IMR-90 (cell line): ENCODE measurements at regions not wholly inside any gene's neighbourhood (a gene's known extent, or its start where the extent isn't known, plus 50 kb on each side); places are given as distances from the start of the nearest gene placed in this dataset.

ENCODE experiments used
- ATAC-seq: fragments of 200-7000 bp; cut with Tn5 transposase; 2 replicates; pipeline ENCODE4 v1.9.1; 2020; ENCODE audit warnings: low read depth, mild to moderate bottlenecking, moderate library complexity
- BruUV-seq: library from RNA; stranded (reverse); fragments of 400-500 nt; replicated peaks from 2 replicates; lab custom pipeline; 2021; lab: Mats Ljungman, UMichigan
- CTCF ChIA-PET: fragments of 300-600 bp; formaldehyde crosslinking; extraction: SDS; loops from one replicate; lab custom pipeline; 2021; ENCODE audit warnings: antibody characterized with exemption; lab: Yijun Ruan, JAX
- POLR2A ChIA-PET: fragments of 300-600 bp; sonication (Branson Sonifier 250); formaldehyde crosslinking; loops from one replicate; lab custom pipeline; 2022; ENCODE audit warnings: antibody characterized with exemption; ENCODE audit not compliant: unreplicated experiment; lab: Charles Lee
- DNase-seq: peaks from one replicate; pipeline ENCODE4 v3.0.0; 2013
- H2AFZ ChIP-seq: replicated peaks from 2 replicates; pipeline ENCODE3; 2013; ENCODE audit warnings: low read length, mild to moderate bottlenecking; ENCODE audit not compliant: poor library complexity
- H2AK5ac ChIP-seq: 2 replicates; pipeline ENCODE4 v1.6.1; 2013; ENCODE audit warnings: low read depth, low read length, inconsistent platforms
- H2AK9ac ChIP-seq: replicated peaks from 2 replicates; pipeline ENCODE3; 2013; ENCODE audit warnings: mild to moderate bottlenecking, low read depth, low read length, moderate library complexity; ENCODE audit not compliant: poor library complexity
- H2BK120ac ChIP-seq: 2 replicates; pipeline ENCODE4 v1.6.1; 2013; ENCODE audit warnings: low read depth, low read length, inconsistent platforms
- H2BK15ac ChIP-seq: 3 replicates; pipeline ENCODE4 v1.6.1; 2013; ENCODE audit warnings: low read depth, low read length, inconsistent platforms
- H2BK20ac ChIP-seq: 2 replicates; pipeline ENCODE4 v1.6.1; 2013; ENCODE audit warnings: low read depth, mild to moderate bottlenecking, inconsistent platforms, low read length, moderate library complexity
- H2BK5ac ChIP-seq: 2 replicates; pipeline ENCODE4 v1.6.1; 2013; ENCODE audit warnings: mild to moderate bottlenecking, low read depth, low read length, inconsistent platforms; ENCODE audit not compliant: poor library complexity, severe bottlenecking
- H3K14ac ChIP-seq: replicated peaks from 2 replicates; pipeline ENCODE4 v1.6.1; 2013; ENCODE audit warnings: low read depth, low read length, inconsistent platforms
- H3K18ac ChIP-seq: 2 replicates; pipeline ENCODE4 v1.6.1; 2013; ENCODE audit warnings: low read depth, low read length, control low read depth
- H3K23ac ChIP-seq: 2 replicates; pipeline ENCODE4 v1.6.1; 2013; ENCODE audit warnings: low read depth, low read length, inconsistent platforms
- H3K27ac ChIP-seq: 2 replicates; pipeline ENCODE4 v1.5.1; 2013; ENCODE audit warnings: mild to moderate bottlenecking, control low read depth, low read length; ENCODE audit not compliant: insufficient read depth
- H3K27me3 ChIP-seq: 2 replicates; pipeline ENCODE4 v1.6.1; 2013; ENCODE audit warnings: low read length; ENCODE audit not compliant: control insufficient read depth, insufficient read depth
- H3K36me3 ChIP-seq: 2 replicates; pipeline ENCODE4 v1.6.1; 2013; ENCODE audit warnings: low read length, mixed read lengths; ENCODE audit not compliant: control insufficient read depth, insufficient read depth
- H3K4ac ChIP-seq: 2 replicates; pipeline ENCODE4 v1.6.1; 2013; ENCODE audit warnings: low read depth, low read length, inconsistent platforms
- H3K4me1 ChIP-seq: 2 replicates; pipeline ENCODE4 v1.6.1; 2013; ENCODE audit warnings: low read length, mixed read lengths; ENCODE audit not compliant: control insufficient read depth, insufficient read depth
- H3K4me2 ChIP-seq: 2 replicates; pipeline ENCODE4 v1.6.1; 2013; ENCODE audit warnings: low read depth, mild to moderate bottlenecking, control low read depth, low read length, moderate library complexity
- H3K4me3 ChIP-seq: 2 replicates; pipeline ENCODE4 v1.5.1; 2013; ENCODE audit warnings: low read depth, mild to moderate bottlenecking, control low read depth, low read length, moderate library complexity; ENCODE audit not compliant: insufficient read depth
- H3K56ac ChIP-seq: 2 replicates; pipeline ENCODE4 v1.6.1; 2013; ENCODE audit warnings: low read length, inconsistent platforms; ENCODE audit not compliant: insufficient read depth; ENCODE audit errors: extremely low read depth
- H3K79me1 ChIP-seq, 2 experiments: 2 replicates each; pipeline ENCODE4 v1.6.1; 2013; ENCODE audit warnings: low read length in 2 of 2, inconsistent platforms in 1 of 2, low read depth in 1 of 2
- H3K9ac ChIP-seq: 2 replicates; pipeline ENCODE4 v1.6.1; 2013; ENCODE audit warnings: low read depth, low read length, control low read depth
- H3K9me1 ChIP-seq: 2 replicates; pipeline ENCODE4 v1.6.1; 2013; ENCODE audit warnings: low read length, inconsistent platforms; ENCODE audit not compliant: insufficient read depth
- H3K9me3 ChIP-seq: 2 replicates; pipeline ENCODE4 v1.6.1; 2013; ENCODE audit warnings: low read length; ENCODE audit not compliant: control insufficient read depth, insufficient read depth
- H4K20me1 ChIP-seq: 2 replicates; pipeline ENCODE4 v1.6.1; 2013; ENCODE audit warnings: low read length, inconsistent platforms; ENCODE audit not compliant: insufficient read depth
- H4K5ac ChIP-seq: 2 replicates; pipeline ENCODE4 v1.6.1; 2013; ENCODE audit warnings: mild to moderate bottlenecking, low read depth, low read length, control low read depth
- H4K8ac ChIP-seq, 2 experiments: 2 replicates each; pipeline ENCODE4 v1.6.1; 2013; ENCODE audit warnings: low read depth in 2 of 2, low read length in 2 of 2, control low read depth in 1 of 2, inconsistent platforms in 1 of 2
- H4K91ac ChIP-seq: 2 replicates; pipeline ENCODE4 v1.6.1; 2013; ENCODE audit warnings: low read depth, low read length, inconsistent platforms; ENCODE audit not compliant: insufficient read depth
- BHLHE40 ChIP-seq: fragments of 150-350 bp; IDR thresholded peaks from 2 replicates; pipeline ENCODE4 v1.6.1; 2016; ENCODE audit warnings: mild to moderate bottlenecking, low read depth, low read length
- CEBPB ChIP-seq: IDR thresholded peaks from 2 replicates; pipeline ENCODE4 v1.6.1; 2012; ENCODE audit warnings: low read depth, low read length, improper control_type of control experiment
- CHD1 ChIP-seq: IDR thresholded peaks from 2 replicates; pipeline ENCODE4 v1.6.1; 2012; ENCODE audit warnings: low read depth, low read length, improper control_type of control experiment
- FOS ChIP-seq: fragments of 150-350 bp; IDR thresholded peaks from 2 replicates; pipeline ENCODE4 v1.6.1; 2016; ENCODE audit warnings: low read depth, low read length
- MAFK ChIP-seq: IDR thresholded peaks from 2 replicates; pipeline ENCODE4 v1.6.1; 2012; ENCODE audit warnings: low read depth, low read length, improper control_type of control experiment
- MAZ ChIP-seq: IDR thresholded peaks from 2 replicates; pipeline ENCODE4 v1.6.1; 2012; ENCODE audit warnings: low read depth, mild to moderate bottlenecking, low read length, improper control_type of control experiment, moderate library complexity, borderline replicate concordance
- MXI1 ChIP-seq: IDR thresholded peaks from 2 replicates; pipeline ENCODE4 v1.6.1; 2012; ENCODE audit warnings: low read depth, mild to moderate bottlenecking, low read length, moderate library complexity, borderline replicate concordance
- NFE2L2 ChIP-seq: fragments of 150-350 bp; IDR thresholded peaks from 2 replicates; pipeline ENCODE4 v1.6.1; 2016; ENCODE audit warnings: low read depth, mild to moderate bottlenecking, low read length
- POLR2A ChIP-seq: IDR thresholded peaks from 2 replicates; pipeline ENCODE4 v1.6.1; 2012; ENCODE audit warnings: mild to moderate bottlenecking, low read depth, low read length
- RAD21 ChIP-seq: IDR thresholded peaks from 2 replicates; pipeline ENCODE4 v1.6.1; 2012; ENCODE audit warnings: low read length, improper control_type of control experiment
- RCOR1 ChIP-seq: IDR thresholded peaks from 2 replicates; pipeline ENCODE4 v1.6.1; 2012; ENCODE audit warnings: mild to moderate bottlenecking, low read length, improper control_type of control experiment; ENCODE audit not compliant: insufficient replicate concordance
- RFX5 ChIP-seq: IDR thresholded peaks from 2 replicates; pipeline ENCODE4 v1.8.0; 2012; ENCODE audit warnings: low read depth, mild to moderate bottlenecking, low read length, moderate library complexity
- SMC3 ChIP-seq: fragments of 150-350 bp; IDR thresholded peaks from 2 replicates; pipeline ENCODE4 v1.6.1; 2016; ENCODE audit warnings: low read depth, mild to moderate bottlenecking, antibody characterized with exemption, low read length, moderate library complexity
- WGBS, 2 experiments: methylation state at CpG; one replicate each; pipeline versions ENCODE4 v1.1.5 to v1.1.7; 2013; ENCODE audit warnings: missing lambda C conversion rate in 2 of 2; ENCODE audit not compliant: insufficient read length in 1 of 2; ENCODE audit errors: extremely low coverage in 2 of 2; 5-methylcytosine and 5-hydroxymethylcytosine counted together
- dilution Hi-C: fragments of 300-500 bp; cut with HindIII; formaldehyde crosslinking; loops from one replicate; pipeline ENCODE4 v1.14.3; 2018; ENCODE audit warnings: low sequenced_read_pairs; ENCODE audit not compliant: unreplicated experiment
- in situ Hi-C: fragments of 300-500 bp; cut with MboI; formaldehyde crosslinking; loops from 3 replicates; pipeline ENCODE4 v1.14.3; 2019; ENCODE audit warnings: low sequenced_read_pairs, inconsistent platforms, mixed read lengths
- intact Hi-C: fragments of 100-400 bp; cut with micrococcal nuclease; formaldehyde crosslinking; loops from 2 replicates; pipeline ENCODE4 v1.10.0; 2022
- TF ChIP-seq, protein P1 (sequence below): conservative IDR thresholded peaks from 2 replicates; pipeline ENCODE4 v1.5.1; 2012; ENCODE audit warnings: mild to moderate bottlenecking, low read depth, low read length, improper control_type of control experiment
- TF ChIP-seq, protein P2 (sequence below): fragments of 150-350 bp; IDR thresholded peaks from 2 replicates; pipeline ENCODE4 v1.6.1; 2017; ENCODE audit warnings: mild to moderate bottlenecking, antibody characterized with exemption, low read length, low read depth
- TF ChIP-seq, protein P3 (sequence below): fragments of 150-350 bp; IDR thresholded peaks from 2 replicates; pipeline ENCODE4 v1.6.1; 2016; ENCODE audit warnings: low read depth, mild to moderate bottlenecking, low read length, moderate library complexity, borderline replicate concordance

DNA sequence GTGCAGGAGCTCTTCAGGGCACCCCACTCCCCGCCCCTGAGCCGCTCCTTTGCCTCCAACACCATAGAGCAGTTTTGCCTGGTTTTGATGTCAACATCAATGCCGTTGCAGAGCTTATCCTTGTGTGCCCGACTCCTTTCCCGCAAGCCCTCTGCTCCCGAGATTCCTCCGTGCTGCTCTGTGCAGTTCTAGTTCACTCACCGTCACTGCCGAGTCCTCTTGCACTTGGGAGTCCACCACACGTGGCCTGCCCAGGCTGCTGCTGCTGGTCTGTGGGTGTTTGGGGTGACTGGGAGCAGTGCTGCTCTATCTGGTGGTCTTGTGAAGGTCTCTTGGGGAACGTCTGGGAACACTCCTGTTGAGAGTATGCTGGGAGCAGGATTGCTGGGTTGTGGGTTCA is 63.8 kb upstream of the ANO1 start:
- Histone ChIP-seq H3K23ac (no peak overlapping the region), H3K9me3 (no peaks in the 10 kb centered on the region), H3K4ac (peak overlapping the region; percentile 58; the same call in 1 of the 2 replicates), H3K4me3 (no peak overlapping the region), H3K27ac (no peak overlapping the region), H2BK120ac (peak overlapping the region; percentile 32; the same call in 1 of the 2 replicates), H2BK15ac (no peak overlapping the region; the same call in 2 of the 3 replicates), H2AFZ (no peak overlapping the region), H2AK5ac (peak overlapping the region; percentile 48; the same call in 1 of the 2 replicates), H2BK5ac (no peak overlapping the region), H3K56ac (no peak overlapping the region), H3K14ac (0 out of 2 replicates have a peak overlapping the region, but pooled peaks have one; percentile 9), H2BK20ac (peak overlapping the region; percentile 33; the same call in 1 of the 2 replicates), H3K27me3 (no peaks in the 10 kb centered on the region), H4K5ac (no peak overlapping the region), H3K9ac (no peak overlapping the region), H3K18ac (no peak overlapping the region), H4K20me1 (no peaks in the 10 kb centered on the region), H3K4me1 (peaks cover 3% of the 10 kb centered on the region; the same call in 1 of the 2 replicates), H3K79me1 (peaks cover 0 to 56% of the 10 kb centered on the region in 2 experiments; a peak in 2 of 4 replicates), H4K8ac (no peak overlapping the region), H3K9me1 (peaks cover 18% of the 10 kb centered on the region), H3K36me3 (no peaks in the 10 kb centered on the region), H4K91ac (0 out of 2 replicates have a peak overlapping the region, but pooled peaks have one; percentile 4), H3K4me2 (no peak overlapping the region), H2AK9ac (no peak overlapping the region)
- in situ Hi-C loops = no loop called here
- POLR2A ChIA-PET = no interaction called here
- CTCF ChIA-PET = no interaction called here
- ATAC-seq (no peak), DNase-seq (no peak)
- BruUV-seq = no TSS peak
- dilution Hi-C loops = no loop called here
- TF ChIP-seq NFE2L2 = no peak
- no peak for TF ChIP-seq MXI1
- TF ChIP-seq BHLHE40 = no peak
- TF ChIP-seq RCOR1 = no peak
- TF ChIP-seq RFX5 = no peak
- TF ChIP-seq CEBPB = no peak
- no peak for TF ChIP-seq MAZ
- TF ChIP-seq, protein P1, sequence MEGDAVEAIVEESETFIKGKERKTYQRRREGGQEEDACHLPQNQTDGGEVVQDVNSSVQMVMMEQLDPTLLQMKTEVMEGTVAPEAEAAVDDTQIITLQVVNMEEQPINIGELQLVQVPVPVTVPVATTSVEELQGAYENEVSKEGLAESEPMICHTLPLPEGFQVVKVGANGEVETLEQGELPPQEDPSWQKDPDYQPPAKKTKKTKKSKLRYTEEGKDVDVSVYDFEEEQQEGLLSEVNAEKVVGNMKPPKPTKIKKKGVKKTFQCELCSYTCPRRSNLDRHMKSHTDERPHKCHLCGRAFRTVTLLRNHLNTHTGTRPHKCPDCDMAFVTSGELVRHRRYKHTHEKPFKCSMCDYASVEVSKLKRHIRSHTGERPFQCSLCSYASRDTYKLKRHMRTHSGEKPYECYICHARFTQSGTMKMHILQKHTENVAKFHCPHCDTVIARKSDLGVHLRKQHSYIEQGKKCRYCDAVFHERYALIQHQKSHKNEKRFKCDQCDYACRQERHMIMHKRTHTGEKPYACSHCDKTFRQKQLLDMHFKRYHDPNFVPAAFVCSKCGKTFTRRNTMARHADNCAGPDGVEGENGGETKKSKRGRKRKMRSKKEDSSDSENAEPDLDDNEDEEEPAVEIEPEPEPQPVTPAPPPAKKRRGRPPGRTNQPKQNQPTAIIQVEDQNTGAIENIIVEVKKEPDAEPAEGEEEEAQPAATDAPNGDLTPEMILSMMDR = no peak
- no peak for TF ChIP-seq MAFK
- TF ChIP-seq RAD21 = no peak
- no peak for TF ChIP-seq FOS
- TF ChIP-seq SMC3 = no peak
- TF ChIP-seq, protein P2, sequence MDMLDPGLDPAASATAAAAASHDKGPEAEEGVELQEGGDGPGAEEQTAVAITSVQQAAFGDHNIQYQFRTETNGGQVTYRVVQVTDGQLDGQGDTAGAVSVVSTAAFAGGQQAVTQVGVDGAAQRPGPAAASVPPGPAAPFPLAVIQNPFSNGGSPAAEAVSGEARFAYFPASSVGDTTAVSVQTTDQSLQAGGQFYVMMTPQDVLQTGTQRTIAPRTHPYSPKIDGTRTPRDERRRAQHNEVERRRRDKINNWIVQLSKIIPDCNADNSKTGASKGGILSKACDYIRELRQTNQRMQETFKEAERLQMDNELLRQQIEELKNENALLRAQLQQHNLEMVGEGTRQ = no peak
- TF ChIP-seq POLR2A = no peak
- TF ChIP-seq, protein P3, sequence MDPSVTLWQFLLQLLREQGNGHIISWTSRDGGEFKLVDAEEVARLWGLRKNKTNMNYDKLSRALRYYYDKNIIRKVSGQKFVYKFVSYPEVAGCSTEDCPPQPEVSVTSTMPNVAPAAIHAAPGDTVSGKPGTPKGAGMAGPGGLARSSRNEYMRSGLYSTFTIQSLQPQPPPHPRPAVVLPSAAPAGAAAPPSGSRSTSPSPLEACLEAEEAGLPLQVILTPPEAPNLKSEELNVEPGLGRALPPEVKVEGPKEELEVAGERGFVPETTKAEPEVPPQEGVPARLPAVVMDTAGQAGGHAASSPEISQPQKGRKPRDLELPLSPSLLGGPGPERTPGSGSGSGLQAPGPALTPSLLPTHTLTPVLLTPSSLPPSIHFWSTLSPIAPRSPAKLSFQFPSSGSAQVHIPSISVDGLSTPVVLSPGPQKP = no peak
- TF ChIP-seq CHD1 = no peak
- intact Hi-C loops = no loop called here
- WGBS, 2 experiments = 94% methylated on average over 6 of the region's 11 CpGs; no CpG with 5 or more reads in 1 of the 2 experiments
